K562 (cell line): ENCODE measurements at regions not wholly inside any gene's neighbourhood (a gene's known extent, or its start where the extent isn't known, plus 50 kb on each side); places are given as distances from the start of the nearest gene placed in this dataset.

Experiments
- ADNP ChIP-seq: fragments of 200-800 bp; sonication (Bioruptor generic); IDR thresholded peaks from 2 replicates; pipeline ENCODE4 v1.6.1; 2016; ENCODE audit warnings: missing genetic modification characterization, missing compliant biosample characterization
- ETV6 ChIP-seq, 3 experiments: fragments of 150-350 bp in 1 of 3; sonication (generic) in 1 of 3; formaldehyde crosslinking in 1 of 3; IDR thresholded peaks; 2 replicates each; pipeline versions ENCODE4 v1.6.1 to v1.8.0; 2014 to 2022; ENCODE audit warnings: borderline replicate concordance in 2 of 3, low read depth in 2 of 3, antibody characterized with exemption in 1 of 3, low read length in 1 of 3, mild to moderate bottlenecking in 1 of 3, missing genetic modification reagents in 1 of 3
- FIP1L1 ChIP-seq: fragments of 200-400 bp; formaldehyde crosslinking; IDR thresholded peaks from 2 replicates; pipeline ENCODE4 v1.6.1; 2018; ENCODE audit warnings: mild to moderate bottlenecking, low read depth, low read length; ENCODE audit not compliant: poor library complexity, severe bottlenecking
- KAT2B ChIP-seq: IDR thresholded peaks from one replicate; pipeline ENCODE4 v1.6.1; 2012; ENCODE audit warnings: low read depth, mild to moderate bottlenecking, control low read depth, inconsistent platforms, low read length, moderate library complexity
- KAT7 ChIP-seq: sonication (generic); formaldehyde crosslinking; IDR thresholded peaks from 2 replicates; pipeline ENCODE4 v1.8.0; 2022; ENCODE audit warnings: missing genetic modification reagents, mild to moderate bottlenecking, borderline replicate concordance
- MYC ChIP-seq, 2 experiments: fragments of 250-450 bp in 1 of 2; sonication (Bioruptor Pico) in 1 of 2; IDR thresholded peaks; 2 replicates each; pipeline versions ENCODE4 v1.5.1 to v1.6.1; 2012 to 2021; ENCODE audit warnings: low read depth in 2 of 2, borderline replicate concordance in 1 of 2, improper control_type of control experiment in 1 of 2, low read length in 1 of 2, mild to moderate bottlenecking in 1 of 2, moderate library complexity in 1 of 2
- NCOA2 ChIP-seq, 2 experiments: fragments of 450-650 bp; IDR thresholded peaks; 2 replicates each; pipeline ENCODE4 v1.6.1; 2018; ENCODE audit warnings: mild to moderate bottlenecking in 2 of 2, moderate library complexity in 1 of 2; ENCODE audit not compliant: partially characterized antibody in 2 of 2
- RBM15 ChIP-seq: fragments of 200-400 bp; formaldehyde crosslinking; IDR thresholded peaks from 2 replicates; pipeline ENCODE4 v1.6.1; 2018; ENCODE audit warnings: mild to moderate bottlenecking, low read length, moderate library complexity; ENCODE audit not compliant: insufficient read depth
- SLC30A9 ChIP-seq: fragments of 250-450 bp; sonication (Bioruptor Pico); IDR thresholded peaks from 2 replicates; pipeline ENCODE4 v1.8.0; 2022; ENCODE audit warnings: mild to moderate bottlenecking, moderate library complexity
- SMARCC2 ChIP-seq: fragments of 450-650 bp; IDR thresholded peaks from 2 replicates; pipeline ENCODE4 v1.6.1; 2017; ENCODE audit warnings: antibody characterized with exemption, moderate library complexity, mild to moderate bottlenecking, low read depth
- TF ChIP-seq, protein P1 (sequence below): fragments of 450-650 bp; formaldehyde crosslinking; IDR thresholded peaks from 2 replicates; pipeline ENCODE4 v1.4.0; 2022; ENCODE audit warnings: missing genetic modification characterization
- TF ChIP-seq, protein P2 (sequence below): fragments of 200-600 bp; sonication (generic); IDR thresholded peaks from one replicate; pipeline ENCODE4 v1.6.1; 2012; ENCODE audit warnings: mild to moderate bottlenecking, low read depth, low read length, inconsistent platforms

DNA sequence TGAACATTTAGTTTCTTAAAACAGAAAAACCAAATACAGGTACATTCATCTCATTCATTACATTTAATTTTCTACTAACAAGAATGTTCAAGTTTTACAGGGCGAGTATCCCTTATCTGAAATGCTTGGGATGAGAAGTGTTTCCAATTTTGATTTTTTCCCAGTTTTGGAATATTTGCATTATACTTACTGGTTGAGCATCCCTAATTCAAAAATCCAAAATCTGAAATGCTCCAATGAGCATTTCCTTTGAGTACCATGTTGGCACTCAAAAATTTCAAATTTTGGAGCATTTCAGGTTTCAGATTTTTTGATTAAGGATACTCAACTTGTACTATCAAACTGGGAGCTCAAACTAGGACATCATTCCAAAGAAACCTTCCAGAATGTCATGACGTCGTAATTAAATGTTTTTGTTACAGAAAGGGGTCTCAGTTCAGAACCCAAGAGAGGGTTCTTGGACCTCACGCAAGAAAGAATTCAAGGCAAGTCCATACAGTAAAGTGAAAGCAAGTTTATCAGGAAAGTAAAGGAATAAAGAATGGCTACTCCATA, 90.8 kb upstream of the PIK3CG start (continued):
- no peak for TF ChIP-seq MYC (IDR thresholded peaks at IDR 0.05; ENCODE audit: low read depth, low read length)
- no peak for TF ChIP-seq MYC (CRISPR knock-in tag; IDR thresholded peaks at IDR 0.05; ENCODE audit: borderline replicate concordance, low read depth)
- no peak for TF ChIP-seq RBM15
- TF ChIP-seq KAT2B, result no peak
- no peak for TF ChIP-seq SLC30A9 (CRISPR knock-in tag)
- TF ChIP-seq NCOA2 (IDR thresholded peaks at IDR 0.05; ENCODE audit: partially characterized antibody in 2 of 2), result peak in 1 of 2 experiments; percentile 8
- TF ChIP-seq SMARCC2, result no peak
- TF ChIP-seq FIP1L1, result no peak
- no peak for TF ChIP-seq ETV6 (IDR thresholded peaks at IDR 0.05; ENCODE audit: borderline replicate concordance in 1 of 2, low read depth in 2 of 2, low read length in 1 of 2)
- no peak for TF ChIP-seq ETV6 (CRISPR knock-in tag; IDR thresholded peaks at IDR 0.05; ENCODE audit: borderline replicate concordance)
- no peak for TF ChIP-seq KAT7 (CRISPR knock-in tag)
- TF ChIP-seq, protein P1, sequence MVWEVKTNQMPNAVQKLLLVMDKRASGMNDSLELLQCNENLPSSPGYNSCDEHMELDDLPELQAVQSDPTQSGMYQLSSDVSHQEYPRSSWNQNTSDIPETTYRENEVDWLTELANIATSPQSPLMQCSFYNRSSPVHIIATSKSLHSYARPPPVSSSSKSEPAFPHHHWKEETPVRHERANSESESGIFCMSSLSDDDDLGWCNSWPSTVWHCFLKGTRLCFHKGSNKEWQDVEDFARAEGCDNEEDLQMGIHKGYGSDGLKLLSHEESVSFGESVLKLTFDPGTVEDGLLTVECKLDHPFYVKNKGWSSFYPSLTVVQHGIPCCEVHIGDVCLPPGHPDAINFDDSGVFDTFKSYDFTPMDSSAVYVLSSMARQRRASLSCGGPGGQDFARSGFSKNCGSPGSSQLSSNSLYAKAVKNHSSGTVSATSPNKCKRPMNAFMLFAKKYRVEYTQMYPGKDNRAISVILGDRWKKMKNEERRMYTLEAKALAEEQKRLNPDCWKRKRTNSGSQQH (CRISPR knock-in tag), result peak; percentile 77; the same call in 1 of the 2 replicates
- no peak for TF ChIP-seq ADNP (tag)
- TF ChIP-seq, protein P2, sequence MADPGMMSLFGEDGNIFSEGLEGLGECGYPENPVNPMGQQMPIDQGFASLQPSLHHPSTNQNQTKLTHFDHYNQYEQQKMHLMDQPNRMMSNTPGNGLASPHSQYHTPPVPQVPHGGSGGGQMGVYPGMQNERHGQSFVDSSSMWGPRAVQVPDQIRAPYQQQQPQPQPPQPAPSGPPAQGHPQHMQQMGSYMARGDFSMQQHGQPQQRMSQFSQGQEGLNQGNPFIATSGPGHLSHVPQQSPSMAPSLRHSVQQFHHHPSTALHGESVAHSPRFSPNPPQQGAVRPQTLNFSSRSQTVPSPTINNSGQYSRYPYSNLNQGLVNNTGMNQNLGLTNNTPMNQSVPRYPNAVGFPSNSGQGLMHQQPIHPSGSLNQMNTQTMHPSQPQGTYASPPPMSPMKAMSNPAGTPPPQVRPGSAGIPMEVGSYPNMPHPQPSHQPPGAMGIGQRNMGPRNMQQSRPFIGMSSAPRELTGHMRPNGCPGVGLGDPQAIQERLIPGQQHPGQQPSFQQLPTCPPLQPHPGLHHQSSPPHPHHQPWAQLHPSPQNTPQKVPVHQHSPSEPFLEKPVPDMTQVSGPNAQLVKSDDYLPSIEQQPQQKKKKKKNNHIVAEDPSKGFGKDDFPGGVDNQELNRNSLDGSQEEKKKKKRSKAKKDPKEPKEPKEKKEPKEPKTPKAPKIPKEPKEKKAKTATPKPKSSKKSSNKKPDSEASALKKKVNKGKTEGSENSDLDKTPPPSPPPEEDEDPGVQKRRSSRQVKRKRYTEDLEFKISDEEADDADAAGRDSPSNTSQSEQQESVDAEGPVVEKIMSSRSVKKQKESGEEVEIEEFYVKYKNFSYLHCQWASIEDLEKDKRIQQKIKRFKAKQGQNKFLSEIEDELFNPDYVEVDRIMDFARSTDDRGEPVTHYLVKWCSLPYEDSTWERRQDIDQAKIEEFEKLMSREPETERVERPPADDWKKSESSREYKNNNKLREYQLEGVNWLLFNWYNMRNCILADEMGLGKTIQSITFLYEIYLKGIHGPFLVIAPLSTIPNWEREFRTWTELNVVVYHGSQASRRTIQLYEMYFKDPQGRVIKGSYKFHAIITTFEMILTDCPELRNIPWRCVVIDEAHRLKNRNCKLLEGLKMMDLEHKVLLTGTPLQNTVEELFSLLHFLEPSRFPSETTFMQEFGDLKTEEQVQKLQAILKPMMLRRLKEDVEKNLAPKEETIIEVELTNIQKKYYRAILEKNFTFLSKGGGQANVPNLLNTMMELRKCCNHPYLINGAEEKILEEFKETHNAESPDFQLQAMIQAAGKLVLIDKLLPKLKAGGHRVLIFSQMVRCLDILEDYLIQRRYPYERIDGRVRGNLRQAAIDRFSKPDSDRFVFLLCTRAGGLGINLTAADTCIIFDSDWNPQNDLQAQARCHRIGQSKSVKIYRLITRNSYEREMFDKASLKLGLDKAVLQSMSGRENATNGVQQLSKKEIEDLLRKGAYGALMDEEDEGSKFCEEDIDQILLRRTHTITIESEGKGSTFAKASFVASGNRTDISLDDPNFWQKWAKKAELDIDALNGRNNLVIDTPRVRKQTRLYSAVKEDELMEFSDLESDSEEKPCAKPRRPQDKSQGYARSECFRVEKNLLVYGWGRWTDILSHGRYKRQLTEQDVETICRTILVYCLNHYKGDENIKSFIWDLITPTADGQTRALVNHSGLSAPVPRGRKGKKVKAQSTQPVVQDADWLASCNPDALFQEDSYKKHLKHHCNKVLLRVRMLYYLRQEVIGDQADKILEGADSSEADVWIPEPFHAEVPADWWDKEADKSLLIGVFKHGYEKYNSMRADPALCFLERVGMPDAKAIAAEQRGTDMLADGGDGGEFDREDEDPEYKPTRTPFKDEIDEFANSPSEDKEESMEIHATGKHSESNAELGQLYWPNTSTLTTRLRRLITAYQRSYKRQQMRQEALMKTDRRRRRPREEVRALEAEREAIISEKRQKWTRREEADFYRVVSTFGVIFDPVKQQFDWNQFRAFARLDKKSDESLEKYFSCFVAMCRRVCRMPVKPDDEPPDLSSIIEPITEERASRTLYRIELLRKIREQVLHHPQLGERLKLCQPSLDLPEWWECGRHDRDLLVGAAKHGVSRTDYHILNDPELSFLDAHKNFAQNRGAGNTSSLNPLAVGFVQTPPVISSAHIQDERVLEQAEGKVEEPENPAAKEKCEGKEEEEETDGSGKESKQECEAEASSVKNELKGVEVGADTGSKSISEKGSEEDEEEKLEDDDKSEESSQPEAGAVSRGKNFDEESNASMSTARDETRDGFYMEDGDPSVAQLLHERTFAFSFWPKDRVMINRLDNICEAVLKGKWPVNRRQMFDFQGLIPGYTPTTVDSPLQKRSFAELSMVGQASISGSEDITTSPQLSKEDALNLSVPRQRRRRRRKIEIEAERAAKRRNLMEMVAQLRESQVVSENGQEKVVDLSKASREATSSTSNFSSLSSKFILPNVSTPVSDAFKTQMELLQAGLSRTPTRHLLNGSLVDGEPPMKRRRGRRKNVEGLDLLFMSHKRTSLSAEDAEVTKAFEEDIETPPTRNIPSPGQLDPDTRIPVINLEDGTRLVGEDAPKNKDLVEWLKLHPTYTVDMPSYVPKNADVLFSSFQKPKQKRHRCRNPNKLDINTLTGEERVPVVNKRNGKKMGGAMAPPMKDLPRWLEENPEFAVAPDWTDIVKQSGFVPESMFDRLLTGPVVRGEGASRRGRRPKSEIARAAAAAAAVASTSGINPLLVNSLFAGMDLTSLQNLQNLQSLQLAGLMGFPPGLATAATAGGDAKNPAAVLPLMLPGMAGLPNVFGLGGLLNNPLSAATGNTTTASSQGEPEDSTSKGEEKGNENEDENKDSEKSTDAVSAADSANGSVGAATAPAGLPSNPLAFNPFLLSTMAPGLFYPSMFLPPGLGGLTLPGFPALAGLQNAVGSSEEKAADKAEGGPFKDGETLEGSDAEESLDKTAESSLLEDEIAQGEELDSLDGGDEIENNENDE, result no peak
